ENCODE measurements at regions not wholly inside any gene's neighbourhood (a gene's known extent, or its start where the extent isn't known, plus 50 kb on each side); places are given as distances from the start of the nearest gene placed in this dataset.

DNA sequence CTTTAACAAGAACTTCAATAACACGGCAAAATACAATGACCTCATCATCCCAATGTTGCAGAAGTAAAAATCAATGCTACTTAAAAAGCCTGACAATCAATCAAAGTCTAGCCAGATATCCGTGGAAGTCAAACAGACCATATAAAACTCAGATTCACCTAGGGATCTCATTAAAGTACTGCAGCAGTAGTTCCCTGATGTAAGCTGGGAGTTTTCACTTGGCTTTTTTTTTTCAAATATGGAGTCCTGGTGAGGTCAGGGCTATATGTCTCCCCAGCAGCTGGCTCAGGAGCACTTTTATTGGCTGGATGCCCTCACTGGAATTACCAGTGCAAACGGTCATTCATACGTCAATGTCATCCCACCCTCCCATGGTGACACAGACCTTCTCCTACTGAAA lies 220.6 kb upstream of the SLC30A5 start:
- TF ChIP-seq CTCF (conservative IDR thresholded peaks at IDR 0.05 in 1 of 2, IDR thresholded peaks at IDR 0.05 in 1 of 2; ENCODE audit: extremely low read depth in 1 of 2, insufficient read depth in 1 of 2, low read depth in 1 of 2, low read length in 2 of 2): no peak
- TF ChIP-seq EZH2 (IDR thresholded peaks at IDR 0.05; ENCODE audit: borderline replicate concordance, low read length): no peak
